ENCODE measurements at regions not wholly inside any gene's neighbourhood (a gene's known extent, or its start where the extent isn't known, plus 50 kb on each side); places are given as distances from the start of the nearest gene placed in this dataset.

DNA sequence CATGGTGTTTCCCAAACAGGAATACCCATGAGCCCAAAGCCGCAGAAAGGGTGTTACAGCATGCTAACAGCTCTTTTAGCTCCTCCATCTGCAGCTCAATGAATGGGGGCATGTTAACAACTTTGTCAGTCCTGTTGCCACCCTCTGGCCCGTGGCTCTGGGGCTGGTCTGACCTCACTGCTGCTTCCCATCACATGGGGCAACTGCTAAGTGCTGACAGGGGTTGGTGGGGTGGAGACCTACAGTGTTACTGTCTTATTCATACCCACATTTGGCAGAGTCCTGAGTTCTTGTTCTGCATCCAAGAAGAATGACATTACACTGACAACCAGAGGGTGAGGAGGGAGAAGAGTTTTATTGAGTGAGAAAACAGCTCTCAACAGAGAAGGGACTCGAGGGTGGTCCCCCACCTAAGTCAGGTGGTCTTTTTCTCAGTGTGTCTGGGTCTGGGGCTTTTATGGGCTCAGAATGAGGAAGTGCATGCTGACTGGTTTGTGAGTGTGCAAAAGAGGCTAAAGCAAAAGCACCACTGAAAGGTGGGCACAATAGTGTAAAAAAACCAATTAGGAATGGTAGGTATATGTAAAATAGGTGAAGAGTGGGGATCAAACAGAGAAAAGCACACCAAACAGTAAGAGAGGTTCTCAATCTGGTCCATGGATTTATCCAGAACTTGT lies 1952.0 kb upstream of the PCDH20 start:
- DNase-seq (ENCODE audit: low read depth, low spot score), result no peak

DNA sequence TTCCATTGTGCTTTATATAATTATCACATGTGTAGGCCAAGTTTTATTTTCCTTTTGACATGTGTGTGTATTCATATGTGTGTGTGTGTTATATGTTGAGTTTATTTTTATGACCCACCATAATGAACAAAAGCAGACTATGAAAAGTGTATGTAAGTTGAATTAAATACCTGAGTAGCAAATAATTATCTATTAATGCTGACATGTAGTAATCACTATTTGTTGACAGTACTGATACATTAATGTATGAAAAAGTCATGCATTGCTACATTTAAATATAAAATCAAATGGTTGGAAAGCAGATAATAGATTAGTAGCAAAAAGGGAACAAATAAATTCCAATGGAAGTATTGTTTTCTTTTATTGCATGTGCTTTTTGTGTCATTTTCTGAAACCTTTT lies 1948.5 kb upstream of the PCDH20 start:
- DNase-seq (ENCODE audit: low read depth, low spot score), result no peak

DNA sequence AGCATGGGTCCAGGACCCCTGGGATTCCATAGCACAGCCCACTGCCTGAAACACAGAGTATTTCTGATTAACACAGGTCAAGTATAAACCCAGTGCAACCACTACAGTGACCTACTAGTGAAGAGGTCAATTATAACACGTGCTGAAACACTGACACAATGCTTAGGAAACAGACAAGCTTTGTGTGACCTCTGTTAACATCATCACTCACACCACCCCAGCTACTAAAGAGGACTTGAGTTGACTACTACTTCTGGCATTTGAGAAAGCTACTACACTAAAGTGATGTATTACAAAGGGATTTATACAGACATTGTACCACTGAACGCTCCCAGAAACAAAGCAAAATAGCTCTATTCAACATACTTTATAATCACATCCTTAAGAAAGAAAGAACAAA lies 1935.9 kb upstream of the PCDH20 start:
- DNase-seq (ENCODE audit: low read depth, low spot score), result no peak

DNA sequence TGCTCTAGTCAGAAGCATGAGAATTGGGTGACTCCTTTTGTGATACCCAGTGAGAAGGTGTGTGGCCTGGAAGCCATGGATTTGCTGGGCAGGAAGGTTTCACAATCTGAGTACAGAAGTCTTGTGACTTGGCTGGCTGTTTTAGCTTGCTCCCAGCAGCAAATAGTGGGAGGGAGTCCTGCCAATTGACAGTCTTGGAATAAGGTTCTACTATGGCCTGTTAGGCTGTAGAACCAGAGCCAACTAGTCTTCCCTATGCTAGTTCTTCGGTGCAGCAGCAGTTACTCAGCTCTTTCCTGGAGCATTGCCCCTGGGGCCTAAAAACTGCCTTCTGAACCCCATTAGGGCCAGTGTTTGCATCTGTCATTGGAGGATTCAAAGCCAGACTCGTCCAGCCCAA lies 1935.4 kb upstream of the PCDH20 start:
- no peak for DNase-seq (ENCODE audit: low read depth, low spot score)

DNA sequence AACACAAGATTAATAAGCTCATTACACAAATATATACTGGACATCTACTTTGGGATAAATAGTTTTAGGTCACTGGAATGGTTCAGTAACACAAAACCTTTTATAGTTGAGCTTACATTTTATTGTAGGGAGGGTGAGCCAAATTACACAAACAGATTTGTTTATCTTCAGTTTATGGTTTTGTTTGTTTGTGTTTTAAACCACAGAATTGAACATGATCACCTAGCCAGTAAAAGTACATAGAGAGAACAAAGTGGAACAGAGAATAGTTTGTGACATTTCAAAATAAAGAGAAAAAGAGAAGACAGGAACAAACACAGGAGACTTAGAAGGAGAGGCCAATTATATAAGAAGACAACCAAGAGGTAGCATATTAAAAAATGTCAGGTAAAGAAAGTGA lies 1930.2 kb upstream of the PCDH20 start:
- DNase-seq (ENCODE audit: low read depth, low spot score), result no peak

- no peak for DNase-seq (ENCODE audit: low read depth, low spot score)
Observed at GRCh38 chr13:63344711-63345110, 1929.1 kb upstream of the PCDH20 start.

DNA sequence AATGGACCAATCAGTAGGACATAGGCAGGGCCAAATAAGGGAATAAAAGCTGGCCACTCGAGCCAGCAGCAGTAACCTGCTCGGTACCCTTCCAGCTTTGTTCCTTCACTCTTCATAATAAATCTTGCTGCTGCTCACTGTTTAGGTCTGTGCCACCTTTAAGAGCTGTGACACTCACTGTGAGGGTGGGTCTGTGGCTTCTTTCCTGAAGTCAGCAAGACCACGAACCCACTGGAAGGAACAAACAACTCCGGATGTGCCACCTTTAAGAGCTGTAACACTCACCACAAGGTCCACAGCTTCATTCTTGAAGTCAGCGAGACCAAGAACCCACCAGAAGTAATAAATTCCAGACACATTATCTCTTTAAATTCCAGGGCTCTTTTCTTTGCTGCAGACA lies 1922.3 kb upstream of the PCDH20 start:
- no peak for DNase-seq (ENCODE audit: low read depth, low spot score)

DNA sequence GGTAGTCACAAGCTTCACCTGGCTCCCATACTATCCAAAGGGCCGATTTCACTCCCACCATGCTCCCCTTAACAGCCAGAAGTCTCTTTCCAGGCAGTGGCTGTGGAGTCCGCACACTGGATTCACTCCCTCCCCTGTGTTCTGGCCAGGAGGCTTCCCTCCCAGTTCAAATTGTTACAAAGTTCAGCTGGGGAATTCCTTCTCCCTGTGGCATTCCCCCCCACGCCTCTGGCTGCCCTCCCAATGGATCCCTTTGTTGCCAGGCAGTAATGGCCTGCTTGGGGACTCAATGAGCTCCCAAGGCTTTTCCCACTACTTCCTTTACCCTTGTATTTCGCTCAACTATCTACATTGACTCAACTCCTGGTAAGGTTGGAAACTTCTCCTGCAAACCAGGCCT lies 1921.4 kb upstream of the PCDH20 start:
- no peak for DNase-seq (ENCODE audit: low read depth, low spot score)

DNA sequence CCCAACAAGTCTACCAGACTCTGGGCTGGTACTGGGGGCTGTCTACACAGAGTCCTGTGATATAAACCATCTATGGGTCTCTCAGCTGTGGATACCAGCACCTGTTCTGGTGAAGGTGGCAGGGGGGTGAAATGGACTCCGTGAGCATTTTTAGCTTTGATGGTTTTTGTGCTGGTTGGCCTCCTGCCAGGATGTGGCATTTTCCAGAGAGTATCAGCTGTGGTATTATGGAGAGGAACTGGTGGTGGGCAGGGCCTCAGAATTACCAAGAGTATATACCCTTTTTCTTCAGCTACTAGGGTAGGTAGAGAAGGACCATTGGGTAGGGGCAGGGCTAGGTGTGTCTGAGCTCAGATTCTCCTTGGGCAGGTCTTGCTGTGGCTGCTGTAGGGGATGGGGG lies 1920.9 kb upstream of the PCDH20 start:
- no peak for DNase-seq (ENCODE audit: low read depth, low spot score)

DNA sequence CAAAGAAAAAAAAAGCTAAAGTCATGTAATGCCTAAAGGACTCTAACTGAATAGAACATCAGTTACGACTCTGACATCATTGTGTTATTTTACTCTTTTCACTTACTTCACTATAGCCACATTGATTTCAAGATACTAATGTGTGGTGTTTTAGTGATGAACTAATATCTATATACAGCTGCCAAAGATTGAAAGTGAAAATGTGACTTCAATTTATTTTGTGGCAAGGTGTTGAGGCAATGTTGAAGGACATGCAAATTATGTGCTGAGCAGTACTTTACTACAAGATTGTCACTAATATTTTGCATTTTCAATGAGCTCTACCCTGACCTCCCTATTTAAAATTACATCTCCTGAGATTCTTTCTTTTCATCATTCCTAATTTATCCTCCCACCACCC lies 1911.9 kb upstream of the PCDH20 start:
- no peak for DNase-seq (ENCODE audit: low read depth, low spot score)

DNA sequence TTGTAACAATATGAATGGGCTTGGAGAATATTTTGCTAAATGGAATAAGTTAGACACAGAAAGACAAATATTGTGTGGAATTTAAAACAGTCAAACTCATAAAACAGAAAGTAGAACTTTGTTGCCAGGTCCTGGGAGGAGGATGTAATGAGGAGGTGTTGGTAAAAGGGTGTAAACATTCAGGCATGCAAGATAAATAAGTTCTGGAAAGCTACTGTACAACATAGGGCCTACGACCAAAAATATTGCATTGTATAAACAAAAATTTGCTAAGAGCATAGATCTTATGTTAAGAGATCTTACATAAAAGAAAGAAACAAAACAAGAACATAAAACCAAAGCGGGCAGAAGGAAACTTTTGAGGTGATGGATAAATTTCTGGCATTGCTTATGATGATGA lies 1907.8 kb upstream of the PCDH20 start:
- DNase-seq (ENCODE audit: low read depth, low spot score), result no peak

GRCh38 chr13:63311587-63311986 lies 1895.9 kb upstream of the PCDH20 start:
- no peak for DNase-seq (ENCODE audit: low read depth, low spot score)

DNA sequence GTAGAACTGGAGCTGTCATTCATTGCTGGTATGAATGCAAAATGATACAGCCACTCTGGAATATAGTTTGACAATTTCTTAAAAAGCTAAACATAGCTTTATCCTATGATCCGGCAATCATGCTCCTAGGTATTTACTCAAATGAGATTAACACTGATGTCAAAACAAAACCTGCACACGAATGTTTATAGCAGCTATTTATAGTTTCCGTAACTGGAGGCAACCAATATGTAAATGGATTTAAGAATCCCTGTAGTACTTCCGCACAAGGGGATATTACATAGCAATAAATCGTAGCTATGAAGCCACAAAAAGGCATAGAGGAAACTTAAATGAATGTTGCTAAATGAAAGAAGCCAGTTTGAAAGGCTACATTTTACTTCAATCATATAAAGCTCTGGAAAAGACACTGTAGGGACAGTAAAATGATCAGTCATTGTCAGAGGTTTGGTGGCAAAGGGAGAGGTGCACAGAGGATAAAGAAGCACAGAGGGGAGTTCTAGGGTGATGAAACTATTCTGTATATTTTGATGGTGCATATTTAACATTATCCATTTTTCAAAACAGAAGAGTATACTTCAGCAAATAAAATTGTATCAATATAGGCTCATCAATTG lies 1893.0 kb upstream of the PCDH20 start:
- no peak for DNase-seq (ENCODE audit: low read depth, low spot score)

GRCh38 chr13:63307228-63307627 lies 1891.6 kb upstream of the PCDH20 start:
- DNase-seq (ENCODE audit: low read depth, low spot score), result no peak

DNA sequence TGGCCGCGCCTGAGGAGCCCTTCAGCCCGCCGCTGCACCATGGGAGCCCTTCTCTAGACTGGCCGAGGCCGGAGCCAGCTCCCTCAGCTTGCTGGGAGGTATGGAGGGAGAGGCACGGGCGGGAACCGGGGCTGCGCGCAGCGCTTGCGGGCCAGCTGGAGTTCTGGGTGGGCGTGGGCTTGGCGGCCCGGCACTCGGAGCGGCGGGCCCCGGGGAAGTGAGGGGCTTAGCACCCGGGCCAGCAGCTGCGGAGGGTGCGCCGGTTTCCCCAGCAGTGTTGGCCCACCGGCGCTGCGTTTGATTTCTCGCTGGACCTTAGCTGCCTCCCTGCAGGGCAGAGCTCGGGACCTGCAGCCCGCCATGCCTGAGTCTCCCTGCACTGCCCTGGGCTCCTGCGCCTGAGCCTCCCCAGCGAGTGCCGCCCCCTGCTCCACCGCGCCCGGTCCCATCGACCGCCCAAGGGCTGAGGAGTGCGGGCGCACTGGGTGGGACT lies 1890.0 kb upstream of the PCDH20 start:
- DNase-seq (ENCODE audit: low read depth, low spot score), result no peak

- no peak for DNase-seq (ENCODE audit: low read depth, low spot score)
Observed at GRCh38 chr13:63304497-63304896, 1888.8 kb upstream of the PCDH20 start.

DNA sequence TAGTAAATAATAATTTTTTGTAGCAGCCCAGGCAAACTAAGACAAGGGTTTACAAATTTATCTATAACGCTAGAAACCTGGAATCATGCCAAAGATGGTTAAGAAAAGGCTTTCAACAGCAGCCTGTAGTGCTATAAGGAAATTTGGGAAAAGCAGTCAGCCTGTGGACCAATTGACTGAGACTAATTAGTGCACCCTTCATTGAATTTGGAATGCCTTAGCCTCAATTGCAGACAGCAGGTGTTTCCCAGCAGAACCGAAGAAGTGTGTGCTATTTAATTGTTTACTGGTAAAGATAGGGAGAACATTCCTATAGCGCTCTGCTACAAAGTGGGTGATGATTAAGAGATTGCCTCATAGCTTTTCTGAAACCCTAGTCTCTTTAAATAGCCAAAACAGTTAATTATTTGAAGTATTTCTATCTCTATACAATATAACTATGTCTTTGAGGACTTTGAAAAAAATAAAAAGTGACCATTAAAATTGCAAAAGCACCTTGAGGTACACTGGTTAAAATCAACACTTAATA lies 1884.3 kb upstream of the PCDH20 start:
- DNase-seq (ENCODE audit: low read depth, low spot score), result no peak

GRCh38 chr13:63297163-63297562 lies 1881.5 kb upstream of the PCDH20 start:
- no peak for DNase-seq (ENCODE audit: low read depth, low spot score)

DNA sequence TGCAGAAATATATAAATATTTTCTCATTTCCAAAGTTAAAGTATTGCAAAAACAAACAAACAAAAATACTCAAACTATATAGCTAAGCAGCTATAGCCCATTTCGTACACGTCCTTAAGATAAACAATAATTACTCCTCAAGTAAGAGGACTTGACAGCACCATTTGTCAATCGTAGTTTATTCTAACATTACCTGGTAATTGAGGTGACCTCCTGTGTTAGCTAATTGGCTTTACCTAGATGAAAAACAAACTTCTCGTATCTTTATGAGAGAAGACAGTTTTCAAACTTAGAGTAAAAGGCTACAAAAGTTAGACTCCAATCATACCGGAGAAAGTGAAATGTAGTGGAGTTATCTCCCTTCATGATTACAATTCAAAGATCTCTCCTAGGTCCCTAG lies 1876.1 kb upstream of the PCDH20 start:
- DNase-seq (ENCODE audit: low read depth, low spot score), result no peak

GRCh38 chr13:63288576-63288975 lies 1872.9 kb upstream of the PCDH20 start:
- no peak for DNase-seq (ENCODE audit: low read depth, low spot score)

DNA sequence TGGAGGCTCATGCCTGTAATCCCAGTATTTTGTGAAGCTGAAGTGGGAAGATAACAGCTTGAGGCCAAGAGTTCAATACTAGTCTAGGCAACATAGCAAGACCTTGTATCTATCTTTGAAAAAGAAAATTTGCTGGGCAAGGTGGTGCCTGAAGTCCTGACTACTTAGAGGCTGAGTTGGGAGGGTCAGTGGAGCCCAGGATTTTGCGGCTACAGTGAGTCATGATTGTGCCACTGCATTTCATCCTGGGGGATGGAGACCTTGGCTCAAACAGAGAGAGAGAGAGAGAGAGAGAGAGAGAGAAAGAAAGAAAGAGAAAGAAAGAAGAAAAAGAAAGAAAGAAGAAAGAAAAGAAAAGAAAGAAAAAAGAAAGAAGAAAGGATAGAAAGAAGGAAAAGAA lies 1872.3 kb upstream of the PCDH20 start:
- no peak for DNase-seq (ENCODE audit: low read depth, low spot score)

GRCh38 chr13:63285426-63285825 lies 1869.8 kb upstream of the PCDH20 start:
- no peak for DNase-seq (ENCODE audit: low read depth, low spot score)

- no peak for DNase-seq (ENCODE audit: low read depth, low spot score)
Observed at GRCh38 chr13:63279136-63279535, 1863.5 kb upstream of the PCDH20 start.

All from brain pericyte (primary cell).